NB4 (cell line): ENCODE measurements at regions not wholly inside any gene's neighbourhood (a gene's known extent, or its start where the extent isn't known, plus 50 kb on each side); places are given as distances from the start of the nearest gene placed in this dataset.

ENCODE experiments used
- CTCF ChIP-seq: IDR thresholded peaks from one replicate; pipeline ENCODE4 v1.5.1; 2012; ENCODE audit warnings: low read depth, low read length
- POLR2A ChIP-seq: IDR thresholded peaks from 2 replicates; pipeline ENCODE4 v1.6.1; 2011; ENCODE audit warnings: mild to moderate bottlenecking; ENCODE audit not compliant: insufficient read length; ENCODE audit errors: extremely low read depth

GRCh38 chr5:88396000-88396535 lies 127.4 kb upstream of the TMEM161B start:
- TF ChIP-seq CTCF (no peak), POLR2A (no peak)
